H1 (cell line): ENCODE measurements at regions not wholly inside any gene's neighbourhood (a gene's known extent, or its start where the extent isn't known, plus 50 kb on each side); places are given as distances from the start of the nearest gene placed in this dataset.

Source experiments
- CTCF ChIA-PET: fragments of 300-600 bp; sonication (Branson Sonifier 250); formaldehyde crosslinking; loops from one replicate; lab custom pipeline; 2021; ENCODE audit not compliant: partially characterized antibody; lab: Charles Lee
- POLR2A ChIA-PET: fragments of 300-600 bp; sonication (Branson Sonifier 250); formaldehyde crosslinking; loops from one replicate; lab custom pipeline; 2021; ENCODE audit warnings: inconsistent platforms; ENCODE audit not compliant: partially characterized antibody; lab: Charles Lee
- DNase-seq, 2 experiments: peaks; one replicate each; pipeline versions ENCODE4 v3.0.0 to v3.0.0-alpha.2; 2010 to 2022; ENCODE audit warnings: low spot score in 2 of 2, low read depth in 1 of 2, mixed read lengths in 1 of 2
- FAIRE-seq: peaks from 2 replicates; lab custom pipeline; 2011; peaks lifted over from hg19 to GRCh38; lab: Jason Lieb, UNC
- H2AFZ ChIP-seq: 2 replicates; pipeline ENCODE4 v1.8.1; 2012; ENCODE audit warnings: low read length, inconsistent platforms
- H2AK5ac ChIP-seq: 2 replicates; pipeline ENCODE4 v1.6.1; 2013; ENCODE audit warnings: low read depth, low read length
- H2BK120ac ChIP-seq: replicated peaks from 2 replicates; pipeline ENCODE3; 2013; ENCODE audit warnings: low read depth, low read length, inconsistent platforms
- H2BK12ac ChIP-seq: 2 replicates; pipeline ENCODE4 v1.6.1; 2013; ENCODE audit warnings: low read depth, low read length
- H2BK15ac ChIP-seq: 2 replicates; pipeline ENCODE4 v1.6.1; 2013; ENCODE audit warnings: low read length
- H2BK20ac ChIP-seq: 2 replicates; pipeline ENCODE4 v1.6.1; 2013; ENCODE audit warnings: low read length
- H2BK5ac ChIP-seq: 2 replicates; pipeline ENCODE4 v1.6.1; 2013; ENCODE audit warnings: low read depth, low read length
- H3K14ac ChIP-seq: 2 replicates; pipeline ENCODE4 v1.6.1; 2013; ENCODE audit warnings: inconsistent platforms; ENCODE audit not compliant: insufficient read length
- H3K18ac ChIP-seq: 2 replicates; pipeline ENCODE4 v1.6.1; 2013; ENCODE audit warnings: low read length; ENCODE audit errors: extremely low read depth
- H3K23ac ChIP-seq: 2 replicates; pipeline ENCODE4 v1.6.1; 2013; ENCODE audit warnings: inconsistent platforms; ENCODE audit not compliant: insufficient read length
- H3K23me2 ChIP-seq: 2 replicates; pipeline ENCODE4 v1.6.1; 2013; ENCODE audit warnings: low read depth, low read length
- H3K27ac ChIP-seq: 2 replicates; pipeline ENCODE4 v1.6.1; 2011; ENCODE audit warnings: low read depth, low read length, inconsistent platforms
- H3K27me3 ChIP-seq, 4 experiments: replicated peaks in 1 of 4; 1 replicate in 1 of 4; 2 replicates in 3 of 4; pipeline versions ENCODE4 v1.6.1 to v1.8.1; 2011 to 2013; ENCODE audit warnings: low read length in 3 of 4, mild to moderate bottlenecking in 3 of 4, inconsistent platforms in 2 of 4, mixed read lengths in 2 of 4, moderate library complexity in 1 of 4; ENCODE audit not compliant: control insufficient read depth in 3 of 4, insufficient read depth in 3 of 4; ENCODE audit errors: extremely low read depth in 1 of 4
- H3K36me3 ChIP-seq, 4 experiments: 2 replicates each; pipeline versions ENCODE4 v1.6.1 to v1.8.1; 2011 to 2013; ENCODE audit warnings: mild to moderate bottlenecking in 4 of 4, low read length in 3 of 4, moderate library complexity in 2 of 4, control low read depth in 1 of 4, inconsistent platforms in 1 of 4; ENCODE audit not compliant: insufficient read depth in 4 of 4, control insufficient read depth in 2 of 4
- H3K4ac ChIP-seq: replicated peaks from 2 replicates; pipeline ENCODE3; 2013; ENCODE audit warnings: low read length, low read depth, mixed read lengths, inconsistent platforms; ENCODE audit not compliant: insufficient read length
- H3K4me1 ChIP-seq, 4 experiments: replicated peaks in 1 of 4; 1 replicate in 1 of 4; 2 replicates in 3 of 4; pipeline versions ENCODE4 v1.6.1 to v1.8.1; 2011 to 2013; ENCODE audit warnings: low read length in 3 of 4, inconsistent platforms in 2 of 4, mixed read lengths in 1 of 4; ENCODE audit not compliant: insufficient read depth in 4 of 4, control insufficient read depth in 3 of 4
- H3K4me2 ChIP-seq, 2 experiments: 2 replicates each; pipeline versions ENCODE4 v1.6.1 to v1.8.1; 2011 to 2013; ENCODE audit warnings: low read depth in 2 of 2, low read length in 2 of 2, control low read depth in 1 of 2, inconsistent platforms in 1 of 2, mild to moderate bottlenecking in 1 of 2; ENCODE audit not compliant: insufficient read depth in 1 of 2
- H3K4me3 ChIP-seq, 4 experiments: fragments of 200-600, 300-600 bp in 1 of 4; sonication (generic), shearing (Covaris generic), sonication (Bioruptor Twin) in 1 of 4; 2 replicates each; pipeline versions ENCODE4 v1.5.1 to v1.8.1; 2011 to 2016; ENCODE audit warnings: low read length in 4 of 4, low read depth in 3 of 4, control low read depth in 2 of 4, inconsistent platforms in 2 of 4, mild to moderate bottlenecking in 2 of 4, mixed read lengths in 1 of 4, moderate library complexity in 1 of 4; ENCODE audit not compliant: insufficient read depth in 2 of 4; ENCODE audit errors: extremely low read depth in 1 of 4
- H3K56ac ChIP-seq: replicated peaks from 2 replicates; pipeline ENCODE3; 2013; ENCODE audit warnings: low read depth, mild to moderate bottlenecking, mixed read lengths, low read length, inconsistent platforms; ENCODE audit not compliant: insufficient read length
- H3K79me1 ChIP-seq: 2 replicates; pipeline ENCODE4 v1.6.1; 2013; ENCODE audit warnings: low read depth, low read length, control low read depth
- H3K79me2 ChIP-seq, 2 experiments: 2 replicates each; pipeline versions ENCODE4 v1.6.1 to v1.8.1; 2012 to 2013; ENCODE audit warnings: low read length in 2 of 2, mild to moderate bottlenecking in 2 of 2, inconsistent platforms in 1 of 2; ENCODE audit not compliant: insufficient read depth in 2 of 2, control insufficient read depth in 1 of 2
- H3K9ac ChIP-seq, 4 experiments: replicated peaks in 1 of 4; 1 replicate in 1 of 4; 2 replicates in 3 of 4; pipeline versions ENCODE4 v1.6.1 to v1.8.1; 2011 to 2013; ENCODE audit warnings: low read depth in 3 of 4, low read length in 3 of 4, control low read depth in 2 of 4, mild to moderate bottlenecking in 2 of 4, moderate library complexity in 2 of 4, inconsistent platforms in 1 of 4; ENCODE audit errors: extremely low read depth in 1 of 4
- H3K9me3 ChIP-seq, 2 experiments: 2 replicates each; pipeline versions ENCODE4 v1.6.1 to v1.8.1; 2012 to 2013; ENCODE audit warnings: mild to moderate bottlenecking in 2 of 2, moderate library complexity in 2 of 2, control low read depth in 1 of 2, inconsistent platforms in 1 of 2, low read depth in 1 of 2, low read length in 1 of 2, mixed read lengths in 1 of 2; ENCODE audit not compliant: insufficient read depth in 2 of 2
- H4K20me1 ChIP-seq, 2 experiments: replicated peaks in 1 of 2; 2 replicates each; pipeline versions ENCODE3 to v1.8.1; 2011 to 2013; ENCODE audit warnings: inconsistent platforms in 2 of 2, low read length in 2 of 2, mild to moderate bottlenecking in 1 of 2; ENCODE audit not compliant: insufficient read depth in 2 of 2, control insufficient read depth in 1 of 2
- H4K5ac ChIP-seq: 2 replicates; pipeline ENCODE4 v1.6.1; 2013; ENCODE audit warnings: low read length, low read depth, mixed read lengths, inconsistent platforms; ENCODE audit not compliant: insufficient read length
- H4K8ac ChIP-seq: 2 replicates; pipeline ENCODE4 v1.8.0; 2013; ENCODE audit warnings: mild to moderate bottlenecking, moderate library complexity, low read length, inconsistent platforms; ENCODE audit not compliant: insufficient read depth; ENCODE audit errors: extremely low read depth
- H4K91ac ChIP-seq: replicated peaks from 2 replicates; pipeline ENCODE3; 2013; ENCODE audit warnings: low read length, mixed read lengths, inconsistent platforms; ENCODE audit not compliant: insufficient read length
- BCL11A ChIP-seq, 2 experiments: IDR thresholded peaks; one replicate each; pipeline ENCODE4 v1.6.1; 2011; ENCODE audit warnings: low read depth in 2 of 2, low read length in 2 of 2, mild to moderate bottlenecking in 2 of 2
- RFX5 ChIP-seq: IDR thresholded peaks from 2 replicates; pipeline ENCODE4 v1.6.1; 2011; ENCODE audit warnings: low read depth, low read length, improper control_type of control experiment, borderline replicate concordance
- WGBS, 2 experiments: shearing (Covaris generic) in 1 of 2; methylation state at CpG; one replicate each; pipeline versions ENCODE4 v1.1.6 to v1.1.7; 2013 to 2015; ENCODE audit warnings: low lambda C conversion rate in 2 of 2, mixed read lengths in 2 of 2, inconsistent platforms in 1 of 2, low coverage in 1 of 2, missing lambda C conversion rate in 1 of 2; ENCODE audit not compliant: insufficient replicate concordance in 2 of 2, insufficient coverage in 1 of 2, insufficient read length in 1 of 2; ENCODE audit errors: extremely low coverage in 1 of 2, missing lambda C conversion rate in 1 of 2; 5-methylcytosine and 5-hydroxymethylcytosine counted together
- TF ChIP-seq, protein P1 (sequence below): IDR thresholded peaks from 2 replicates; pipeline ENCODE4 v1.6.1; 2012; ENCODE audit warnings: low read length, inconsistent platforms

DNA sequence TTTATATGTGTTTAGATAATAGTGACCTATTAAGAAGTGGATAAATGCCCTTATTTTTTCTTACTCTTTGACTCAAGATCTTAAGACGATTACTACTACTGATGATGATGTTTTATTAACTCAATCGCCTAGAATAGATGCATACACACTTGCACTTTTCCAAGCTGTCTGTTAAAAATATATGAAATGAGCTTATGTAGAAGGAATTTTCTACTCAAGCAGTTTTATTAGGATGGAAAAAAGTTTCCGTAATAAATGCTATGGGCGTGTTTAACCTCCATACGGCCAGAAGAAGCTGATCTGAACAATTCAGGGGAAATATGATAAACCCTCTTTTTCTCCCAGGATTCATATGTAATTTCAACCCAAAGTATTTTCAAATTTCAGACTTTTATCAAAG is 455.7 kb upstream of the MPDZ start:
- Histone ChIP-seq H3K9me3 (no peaks in the 10 kb centered on the region), H2BK12ac (no peak overlapping the region), H3K18ac (no peak overlapping the region), H3K9ac (no peak overlapping the region), H2AFZ (no peak overlapping the region), H2BK120ac (no peak overlapping the region), H3K14ac (no peak overlapping the region), H3K79me1 (no peaks in the 10 kb centered on the region), H3K23ac (no peak overlapping the region), H4K20me1 (no peaks in the 10 kb centered on the region), H3K4me2 (no peak overlapping the region), H3K56ac (no peak overlapping the region), H3K27ac (no peak overlapping the region), H3K23me2 (no peaks in the 10 kb centered on the region), H2BK20ac (no peak overlapping the region), H3K4ac (no peak overlapping the region), H4K91ac (no peak overlapping the region), H2BK15ac (no peak overlapping the region), H4K8ac (no peak overlapping the region), H3K4me1 (no peaks in the 10 kb centered on the region), H3K79me2 (no peaks in the 10 kb centered on the region), H4K5ac (no peak overlapping the region), H3K4me3 (no peak overlapping the region), H2AK5ac (no peak overlapping the region), H3K27me3 (no peaks in the 10 kb centered on the region), H2BK5ac (no peak overlapping the region), H3K36me3 (no peaks in the 10 kb centered on the region)
- no peak for TF ChIP-seq BCL11A (IDR thresholded peaks at IDR 0.05; ENCODE audit: low read depth in 2 of 2, low read length in 2 of 2)
- TF ChIP-seq, protein P1, sequence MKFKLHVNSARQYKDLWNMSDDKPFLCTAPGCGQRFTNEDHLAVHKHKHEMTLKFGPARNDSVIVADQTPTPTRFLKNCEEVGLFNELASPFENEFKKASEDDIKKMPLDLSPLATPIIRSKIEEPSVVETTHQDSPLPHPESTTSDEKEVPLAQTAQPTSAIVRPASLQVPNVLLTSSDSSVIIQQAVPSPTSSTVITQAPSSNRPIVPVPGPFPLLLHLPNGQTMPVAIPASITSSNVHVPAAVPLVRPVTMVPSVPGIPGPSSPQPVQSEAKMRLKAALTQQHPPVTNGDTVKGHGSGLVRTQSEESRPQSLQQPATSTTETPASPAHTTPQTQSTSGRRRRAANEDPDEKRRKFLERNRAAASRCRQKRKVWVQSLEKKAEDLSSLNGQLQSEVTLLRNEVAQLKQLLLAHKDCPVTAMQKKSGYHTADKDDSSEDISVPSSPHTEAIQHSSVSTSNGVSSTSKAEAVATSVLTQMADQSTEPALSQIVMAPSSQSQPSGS = no peak
- TF ChIP-seq RFX5 = no peak
- DNase-seq = no peak
- no peak for FAIRE-seq
- ChIA-PET POLR2A (no interaction called here), CTCF (interaction anchor here (0.6 to 0.7 kb wide), 5 partner anchors 18 to 355 kb away, joined by 3 to 6 read pairs (median 3); no protein-coding TSS in a partner anchor)
- 90% methylated on average over 5 of the region's 5 CpGs; no CpG with 5 or more reads in 1 of the 2 experiments for WGBS, 2 experiments
